B cell (primary cell): ENCODE measurements at regions not wholly inside any gene's neighbourhood (a gene's known extent, or its start where the extent isn't known, plus 50 kb on each side); places are given as distances from the start of the nearest gene placed in this dataset.

Source experiments
- ATAC-seq: fragments of 200-7000 bp; cut with Tn5 transposase; one replicate; pipeline ENCODE4 v1.10.0; 2021; ENCODE audit warnings: low read depth, mild to moderate bottlenecking, moderate number of reproducible peaks, moderate library complexity
- CTCF ChIA-PET: fragments of 350-600 bp; sonication (Branson Sonifier 250); formaldehyde crosslinking; loops from one replicate; lab custom pipeline; 2021; ENCODE audit warnings: antibody characterized with exemption, inconsistent platforms; lab: Charles Lee
- POLR2A ChIA-PET: fragments of 350-600 bp; sonication (Branson Sonifier 250); formaldehyde crosslinking; loops from one replicate; lab custom pipeline; 2021; ENCODE audit warnings: antibody characterized with exemption; lab: Charles Lee
- DNase-seq: peaks from one replicate; pipeline ENCODE4 v3.0.0; 2013
- H2AFZ ChIP-seq: 2 replicates; pipeline ENCODE4 v1.6.1; 2012; ENCODE audit warnings: mild to moderate bottlenecking, low read depth, low read length; ENCODE audit not compliant: insufficient read depth, poor library complexity, severe bottlenecking
- H3K27ac ChIP-seq, 2 donors: 1 replicate in 1 of 2; 2 replicates in 1 of 2; pipeline ENCODE4 v1.5.1; 2012 to 2013; ENCODE audit warnings: low read length in 2 of 2, mild to moderate bottlenecking in 2 of 2, moderate library complexity in 1 of 2
- H3K27me3 ChIP-seq, 4 experiments: fragments of 200-600 bp in 1 of 4; sonication (generic) in 1 of 4; replicated peaks in 1 of 4; 1 replicate in 2 of 4; 2 replicates in 2 of 4; pipeline versions ENCODE4 v1.6.1 to v1.7.0; 2013 to 2016; ENCODE audit warnings: low read length in 3 of 4, mild to moderate bottlenecking in 2 of 4, mixed read lengths in 1 of 4, moderate library complexity in 1 of 4; ENCODE audit not compliant: insufficient read depth in 4 of 4, control insufficient read depth in 3 of 4; ENCODE audit errors: control extremely low read depth in 1 of 4
- H3K36me3 ChIP-seq, 2 experiments: replicated peaks in 1 of 2; 1 replicate in 1 of 2; 2 replicates in 1 of 2; pipeline versions ENCODE4 v1.6.1 to v1.7.1; 2013; ENCODE audit warnings: low read length in 1 of 2; ENCODE audit not compliant: insufficient read depth in 2 of 2, control insufficient read depth in 1 of 2; ENCODE audit errors: control extremely low read depth in 1 of 2, extremely low read depth in 1 of 2
- H3K4me1 ChIP-seq, 2 donors: fragments of 200-600 bp in 1 of 2; sonication (generic) in 1 of 2; 1 replicate in 1 of 2; 2 replicates in 1 of 2; pipeline versions ENCODE4 v1.5.1 to v1.6.1; 2013 to 2017; ENCODE audit warnings: low read length in 2 of 2; ENCODE audit not compliant: control insufficient read depth in 2 of 2, insufficient read depth in 2 of 2
- H3K4me2 ChIP-seq: replicated peaks from 2 replicates; pipeline ENCODE3; 2012; ENCODE audit warnings: mild to moderate bottlenecking, low read depth, low read length; ENCODE audit not compliant: poor library complexity, severe bottlenecking
- H3K4me3 ChIP-seq, 5 experiments: fragments of 200-600 bp in 1 of 5; sonication (generic) in 1 of 5; 1 replicate in 3 of 5; 2 replicates in 2 of 5; pipeline versions ENCODE4 v1.5.1 to v1.7.0; 2011 to 2016; ENCODE audit warnings: low read length in 4 of 5, mild to moderate bottlenecking in 4 of 5, low read depth in 2 of 5, control low read depth in 1 of 5, moderate library complexity in 1 of 5; ENCODE audit not compliant: insufficient read depth in 1 of 5; ENCODE audit errors: control extremely low read depth in 1 of 5, extremely low read depth in 1 of 5
- H3K79me2 ChIP-seq: fragments of 200-600 bp; sonication (generic); one replicate; pipeline ENCODE4 v1.6.0; 2016; ENCODE audit warnings: low read length; ENCODE audit not compliant: control insufficient read depth, insufficient read depth
- H3K9ac ChIP-seq: fragments of 200-600 bp; sonication (generic); 2 replicates; pipeline ENCODE4 v1.6.1; 2017; ENCODE audit warnings: mild to moderate bottlenecking, low read length, moderate library complexity
- H3K9me3 ChIP-seq, 3 donors: one replicate each; pipeline versions ENCODE4 v1.6.1 to v1.7.1; 2013; ENCODE audit warnings: low read length in 2 of 3; ENCODE audit not compliant: control insufficient read depth in 2 of 3, insufficient read depth in 1 of 3; ENCODE audit errors: control extremely low read depth in 1 of 3
- H4K20me1 ChIP-seq: 2 replicates; pipeline ENCODE4 v1.6.0; 2012; ENCODE audit warnings: mild to moderate bottlenecking, low read length; ENCODE audit not compliant: insufficient read depth, control insufficient read depth, poor library complexity, severe bottlenecking
- H3K27ac Mint-ChIP-seq: one replicate; pipeline ENCODE4 v1.8.0; 2021; ENCODE audit warnings: mixed read lengths
- H3K27me3 Mint-ChIP-seq: one replicate; pipeline ENCODE4 v1.8.0; 2021; ENCODE audit warnings: mixed read lengths
- H3K4me1 Mint-ChIP-seq: one replicate; pipeline ENCODE4 v1.8.0; 2021; ENCODE audit warnings: mixed read lengths
- H3K4me3 Mint-ChIP-seq: one replicate; pipeline ENCODE4 v1.8.0; 2021; ENCODE audit warnings: mixed read lengths
- H3K9me3 Mint-ChIP-seq: one replicate; pipeline ENCODE4 v1.8.0; 2022; ENCODE audit warnings: mixed read lengths; ENCODE audit not compliant: insufficient read depth
- CTCF ChIP-seq: fragments of 200-600 bp; IDR thresholded peaks from one replicate; pipeline ENCODE4 v1.8.0; 2022; ENCODE audit warnings: antibody characterized with exemption, mild to moderate bottlenecking
- EZH2 ChIP-seq: IDR thresholded peaks from 2 replicates; pipeline ENCODE4 v1.6.1; 2012; ENCODE audit warnings: borderline replicate concordance, low read depth, mild to moderate bottlenecking, moderate library complexity, low read length; ENCODE audit not compliant: insufficient read depth, poor library complexity, severe bottlenecking
- WGBS: methylation state at CpG from one replicate; pipeline ENCODE4 v1.1.5; 2013; ENCODE audit warnings: missing lambda C conversion rate; ENCODE audit not compliant: insufficient coverage; 5-methylcytosine and 5-hydroxymethylcytosine counted together
- intact Hi-C: fragments of 100-400 bp; cut with micrococcal nuclease; formaldehyde crosslinking; loops from one replicate; pipeline ENCODE4 v1.10.0; 2022

GRCh38 chr2:104289651-104290565, 564.0 kb upstream of the POU3F3 start:
- no peaks in the 10 kb centered on the region for H3K9me3 Mint-ChIP-seq
- WGBS, result 81% methylated on average over 2 of the region's 8 CpGs
- H3K9ac ChIP-seq, result no peak overlapping the region
- H3K27me3 Mint-ChIP-seq, result peaks cover 3% of the 10 kb centered on the region
- no peak overlapping the region for H2AFZ ChIP-seq
- CTCF ChIA-PET, result no interaction called here
- no peak overlapping the region for H3K4me2 ChIP-seq
- no peak for DNase-seq
- intact Hi-C loops, result no loop called here
- no peak overlapping the region for H3K27ac Mint-ChIP-seq
- no peak for TF ChIP-seq CTCF
- TF ChIP-seq EZH2, result no peak
- H4K20me1 ChIP-seq, result no peaks in the 10 kb centered on the region
- ATAC-seq, result no peak
- H3K36me3 ChIP-seq, result no peaks in the 10 kb centered on the region
- no peaks in the 10 kb centered on the region for H3K27me3 ChIP-seq
- POLR2A ChIA-PET, result no interaction called here
- no peak overlapping the region for H3K27ac ChIP-seq
- no peak overlapping the region for H3K4me3 ChIP-seq
- no peaks in the 10 kb centered on the region for H3K9me3 ChIP-seq
- no peaks in the 10 kb centered on the region for H3K4me1 ChIP-seq
- no peak overlapping the region for H3K4me3 Mint-ChIP-seq
- H3K79me2 ChIP-seq, result no peaks in the 10 kb centered on the region
- no peaks in the 10 kb centered on the region for H3K4me1 Mint-ChIP-seq

- POLR2A ChIA-PET, result no interaction called here
- no peaks in the 10 kb centered on the region for H3K27me3 ChIP-seq
Measured at GRCh38 chr2:104290566-104290891, 563.4 kb upstream of the POU3F3 start.

More at GRCh38 chr2:104290566-104290891, 563.4 kb upstream of the POU3F3 start:
- peaks cover 3% of the 10 kb centered on the region for H3K27me3 Mint-ChIP-seq
- Histone ChIP-seq H3K9ac (no peak overlapping the region), H3K4me2 (no peak overlapping the region), H2AFZ (no peak overlapping the region), H4K20me1 (no peaks in the 10 kb centered on the region), H3K4me3 (no peak overlapping the region), H3K79me2 (no peaks in the 10 kb centered on the region), H3K4me1 (no peaks in the 10 kb centered on the region), H3K9me3 (no peaks in the 10 kb centered on the region), H3K27ac (no peak overlapping the region), H3K36me3 (no peaks in the 10 kb centered on the region)
- no CpG with 5 or more reads among the region's 3 CpGs for WGBS
- H3K9me3 Mint-ChIP-seq, result no peaks in the 10 kb centered on the region
- TF ChIP-seq CTCF, result no peak
- ATAC-seq, result no peak
- no peak overlapping the region for H3K4me3 Mint-ChIP-seq
- H3K4me1 Mint-ChIP-seq, result no peaks in the 10 kb centered on the region
- CTCF ChIA-PET, result no interaction called here
- H3K27ac Mint-ChIP-seq, result no peak overlapping the region
- intact Hi-C loops, result no loop called here
- DNase-seq, result no peak
